DOHH2 (cell line): ENCODE measurements at regions not wholly inside any gene's neighbourhood (a gene's known extent, or its start where the extent isn't known, plus 50 kb on each side); places are given as distances from the start of the nearest gene placed in this dataset.
"Not testable (repeated sequence)": the region's sequence is repeated elsewhere in the genome, so short reads cannot be mapped to it uniquely, and the experiment has no call there.

Experiments
- CTCF ChIP-seq: fragments of 200-600 bp; sonication (generic); IDR thresholded peaks from one replicate; pipeline ENCODE4 v1.5.1; 2014; ENCODE audit warnings: antibody characterized with exemption, mild to moderate bottlenecking, low read depth, low read length; ENCODE audit not compliant: poor library complexity, severe bottlenecking
- EZH2phosphoT487 ChIP-seq: fragments of 200-600 bp; sonication (generic); IDR thresholded peaks from 2 replicates; pipeline ENCODE4 v1.6.1; 2017; ENCODE audit warnings: borderline replicate concordance, mild to moderate bottlenecking, antibody characterized with exemption, low read length, moderate library complexity, mixed read lengths

- not testable (repeated sequence) for TF ChIP-seq CTCF, EZH2phosphoT487
These were observed 228.5 kb upstream of the IZUMO3 start for GRCh38 chr9:24774199-24774598.
